ENCODE measurements at regions not wholly inside any gene's neighbourhood (a gene's known extent, or its start where the extent isn't known, plus 50 kb on each side); places are given as distances from the start of the nearest gene placed in this dataset.

DNA sequence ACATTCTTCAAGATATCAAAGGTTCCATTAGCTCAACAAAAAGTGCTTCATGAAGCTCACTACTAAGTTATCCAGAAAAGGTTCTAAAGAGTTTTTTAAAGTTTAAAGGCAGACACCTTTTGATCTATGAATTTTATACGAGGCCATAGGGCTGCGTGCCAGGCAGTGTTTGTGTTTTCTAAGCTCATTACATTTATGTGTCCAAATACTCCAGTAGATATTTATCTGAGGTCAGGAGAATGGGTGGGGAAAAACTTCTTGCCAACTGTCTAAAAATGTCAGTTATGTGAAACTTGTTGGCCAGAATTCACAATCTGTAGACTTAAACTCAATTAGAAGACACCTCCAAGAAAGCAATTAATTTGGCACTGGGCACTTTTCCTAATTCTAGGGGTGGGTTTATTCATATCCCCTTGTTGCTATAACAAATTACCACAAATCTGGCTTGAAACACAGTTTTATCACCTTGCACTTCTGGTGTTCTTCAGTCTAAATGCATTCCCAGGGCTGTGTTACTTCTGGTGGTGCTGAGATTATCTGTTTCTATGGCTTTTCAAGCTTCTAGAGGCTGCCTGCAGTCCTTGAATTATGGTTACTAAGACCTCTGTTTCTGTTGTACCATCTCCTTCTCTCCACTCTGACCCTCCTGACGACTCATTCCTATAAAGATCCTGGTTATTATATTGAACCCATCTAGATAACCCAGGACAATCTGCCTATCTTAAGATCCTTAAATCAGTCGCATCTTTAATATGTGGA is 1030.4 kb upstream of the CNTN5 start:
- POLR2A ChIA-PET: no interaction called here
- Histone ChIP-seq H3K4me2 (no peak overlapping the region), H4K20me1 (ENCODE audit: insufficient read depth) (no peaks in the 10 kb centered on the region)

More for the DNA sequence above, 1030.4 kb upstream of the CNTN5 start:
- Histone ChIP-seq H3F3A (replicated peaks; ENCODE audit: insufficient read depth) (no peaks in the 10 kb centered on the region), H3K9me2 (no peaks in the 10 kb centered on the region), H3K36me3 (replicated peaks in 1 of 2; ENCODE audit: control insufficient read depth in 1 of 2, insufficient read depth in 2 of 2, low read length in 1 of 2) (no peaks in the 10 kb centered on the region), H3K9ac (no peak overlapping the region), H3K4me3 (ENCODE audit: low read depth in 2 of 2, low read length in 1 of 2) (no peak overlapping the region), H3K27ac (ENCODE audit: low read depth in 2 of 2, low read length in 1 of 2) (no peak overlapping the region), H2AFZ (ENCODE audit: low read depth) (no peak overlapping the region), H3K4me1 (ENCODE audit: control insufficient read depth in 1 of 2, insufficient read depth in 2 of 2, low read depth in 1 of 2, low read length in 1 of 2) (no peaks in the 10 kb centered on the region), H3K27me3 (ENCODE audit: insufficient read depth) (no peaks in the 10 kb centered on the region), H3K79me2 (ENCODE audit: insufficient read depth) (no peaks in the 10 kb centered on the region), H3K9me3 (no peaks in the 10 kb centered on the region)
- CTCF ChIA-PET: interaction anchor here (0.6 kb wide), 1 partner anchor 11 kb away, joined by 3 read pairs; no protein-coding TSS in a partner anchor
- WGBS (ENCODE audit: low lambda C conversion rate): 27% methylated on average over 4 of the region's 4 CpGs
- no peak for DNase-seq
- TF ChIP-seq SMC3 (IDR thresholded peaks at IDR 0.05; ENCODE audit: low read depth, low read length) (no peak), FOXM1 (IDR thresholded peaks at IDR 0.05; ENCODE audit: low read depth) (no peak), RCOR1 (IDR thresholded peaks at IDR 0.05; ENCODE audit: low read length) (no peak), USF2 (IDR thresholded peaks at IDR 0.05; ENCODE audit: borderline replicate concordance, low read depth, low read length) (no peak), FOSL2 (IDR thresholded peaks at IDR 0.05; ENCODE audit: borderline replicate concordance, low read depth) (no peak), CHD2 (IDR thresholded peaks at IDR 0.05; ENCODE audit: low read length, partially characterized antibody) (no peak), TEAD4 (IDR thresholded peaks at IDR 0.05; ENCODE audit: borderline replicate concordance, insufficient read depth) (no peak), GATA2 (CRISPR knock-in tag; IDR thresholded peaks at IDR 0.05) (no peak), MXI1 (IDR thresholded peaks at IDR 0.05; ENCODE audit: low read depth, low read length) (no peak), TCF12 (IDR thresholded peaks at IDR 0.05) (no peak), EP300 (IDR thresholded peaks at IDR 0.05; ENCODE audit: borderline replicate concordance in 1 of 2, low read depth in 1 of 2, low read length in 1 of 2) (no peak), JUND (IDR thresholded peaks at IDR 0.05) (no peak), FOXJ3 (CRISPR knock-in tag; IDR thresholded peaks at IDR 0.05) (no peak), ELF1 (IDR thresholded peaks at IDR 0.05) (no peak), GABPA (IDR thresholded peaks at IDR 0.05; ENCODE audit: low read depth) (no peak), RFX5 (IDR thresholded peaks at IDR 0.05; ENCODE audit: low read length) (no peak)
- TF ChIP-seq, protein P1, sequence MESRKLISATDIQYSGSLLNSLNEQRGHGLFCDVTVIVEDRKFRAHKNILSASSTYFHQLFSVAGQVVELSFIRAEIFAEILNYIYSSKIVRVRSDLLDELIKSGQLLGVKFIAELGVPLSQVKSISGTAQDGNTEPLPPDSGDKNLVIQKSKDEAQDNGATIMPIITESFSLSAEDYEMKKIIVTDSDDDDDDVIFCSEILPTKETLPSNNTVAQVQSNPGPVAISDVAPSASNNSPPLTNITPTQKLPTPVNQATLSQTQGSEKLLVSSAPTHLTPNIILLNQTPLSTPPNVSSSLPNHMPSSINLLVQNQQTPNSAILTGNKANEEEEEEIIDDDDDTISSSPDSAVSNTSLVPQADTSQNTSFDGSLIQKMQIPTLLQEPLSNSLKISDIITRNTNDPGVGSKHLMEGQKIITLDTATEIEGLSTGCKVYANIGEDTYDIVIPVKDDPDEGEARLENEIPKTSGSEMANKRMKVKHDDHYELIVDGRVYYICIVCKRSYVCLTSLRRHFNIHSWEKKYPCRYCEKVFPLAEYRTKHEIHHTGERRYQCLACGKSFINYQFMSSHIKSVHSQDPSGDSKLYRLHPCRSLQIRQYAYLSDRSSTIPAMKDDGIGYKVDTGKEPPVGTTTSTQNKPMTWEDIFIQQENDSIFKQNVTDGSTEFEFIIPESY (IDR thresholded peaks at IDR 0.05; ENCODE audit: borderline replicate concordance, low read depth): no peak
- TF ChIP-seq, protein P2, sequence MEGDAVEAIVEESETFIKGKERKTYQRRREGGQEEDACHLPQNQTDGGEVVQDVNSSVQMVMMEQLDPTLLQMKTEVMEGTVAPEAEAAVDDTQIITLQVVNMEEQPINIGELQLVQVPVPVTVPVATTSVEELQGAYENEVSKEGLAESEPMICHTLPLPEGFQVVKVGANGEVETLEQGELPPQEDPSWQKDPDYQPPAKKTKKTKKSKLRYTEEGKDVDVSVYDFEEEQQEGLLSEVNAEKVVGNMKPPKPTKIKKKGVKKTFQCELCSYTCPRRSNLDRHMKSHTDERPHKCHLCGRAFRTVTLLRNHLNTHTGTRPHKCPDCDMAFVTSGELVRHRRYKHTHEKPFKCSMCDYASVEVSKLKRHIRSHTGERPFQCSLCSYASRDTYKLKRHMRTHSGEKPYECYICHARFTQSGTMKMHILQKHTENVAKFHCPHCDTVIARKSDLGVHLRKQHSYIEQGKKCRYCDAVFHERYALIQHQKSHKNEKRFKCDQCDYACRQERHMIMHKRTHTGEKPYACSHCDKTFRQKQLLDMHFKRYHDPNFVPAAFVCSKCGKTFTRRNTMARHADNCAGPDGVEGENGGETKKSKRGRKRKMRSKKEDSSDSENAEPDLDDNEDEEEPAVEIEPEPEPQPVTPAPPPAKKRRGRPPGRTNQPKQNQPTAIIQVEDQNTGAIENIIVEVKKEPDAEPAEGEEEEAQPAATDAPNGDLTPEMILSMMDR (IDR thresholded peaks at IDR 0.05): no peak

Measured in SK-N-SH (cell line).